GM12865 (cell line): ENCODE measurements at regions not wholly inside any gene's neighbourhood (a gene's known extent, or its start where the extent isn't known, plus 50 kb on each side); places are given as distances from the start of the nearest gene placed in this dataset.
"Not testable (repeated sequence)": the region's sequence is repeated elsewhere in the genome, so short reads cannot be mapped to it uniquely, and the experiment has no call there.

Source experiments
- DNase-seq: peaks from one replicate; pipeline ENCODE4 v3.0.0; 2010; ENCODE audit warnings: low read depth
- H3K4me3 ChIP-seq: 2 replicates; pipeline ENCODE4 v1.5.1; 2011; ENCODE audit warnings: mild to moderate bottlenecking, low read depth, low read length, control low read depth
- TF ChIP-seq, protein P1 (sequence below): IDR thresholded peaks from 2 replicates; pipeline ENCODE4 v1.5.1; 2011; ENCODE audit warnings: low read length, control low read depth, low read depth, inconsistent platforms; ENCODE audit not compliant: insufficient read depth; ENCODE audit errors: missing control alignments

- no peak for DNase-seq
- H3K4me3 ChIP-seq: no peak overlapping the region
- TF ChIP-seq, protein P1, sequence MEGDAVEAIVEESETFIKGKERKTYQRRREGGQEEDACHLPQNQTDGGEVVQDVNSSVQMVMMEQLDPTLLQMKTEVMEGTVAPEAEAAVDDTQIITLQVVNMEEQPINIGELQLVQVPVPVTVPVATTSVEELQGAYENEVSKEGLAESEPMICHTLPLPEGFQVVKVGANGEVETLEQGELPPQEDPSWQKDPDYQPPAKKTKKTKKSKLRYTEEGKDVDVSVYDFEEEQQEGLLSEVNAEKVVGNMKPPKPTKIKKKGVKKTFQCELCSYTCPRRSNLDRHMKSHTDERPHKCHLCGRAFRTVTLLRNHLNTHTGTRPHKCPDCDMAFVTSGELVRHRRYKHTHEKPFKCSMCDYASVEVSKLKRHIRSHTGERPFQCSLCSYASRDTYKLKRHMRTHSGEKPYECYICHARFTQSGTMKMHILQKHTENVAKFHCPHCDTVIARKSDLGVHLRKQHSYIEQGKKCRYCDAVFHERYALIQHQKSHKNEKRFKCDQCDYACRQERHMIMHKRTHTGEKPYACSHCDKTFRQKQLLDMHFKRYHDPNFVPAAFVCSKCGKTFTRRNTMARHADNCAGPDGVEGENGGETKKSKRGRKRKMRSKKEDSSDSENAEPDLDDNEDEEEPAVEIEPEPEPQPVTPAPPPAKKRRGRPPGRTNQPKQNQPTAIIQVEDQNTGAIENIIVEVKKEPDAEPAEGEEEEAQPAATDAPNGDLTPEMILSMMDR: no peak
Observed at GRCh38 chr2:236644067-236644466, 74.4 kb downstream of the ACKR3 start.

GRCh38 chr2:236644502-236644911, 74.9 kb downstream of the ACKR3 start:
- DNase-seq: no peak
- TF ChIP-seq, protein P1: no peak
- no peak overlapping the region for H3K4me3 ChIP-seq

DNA sequence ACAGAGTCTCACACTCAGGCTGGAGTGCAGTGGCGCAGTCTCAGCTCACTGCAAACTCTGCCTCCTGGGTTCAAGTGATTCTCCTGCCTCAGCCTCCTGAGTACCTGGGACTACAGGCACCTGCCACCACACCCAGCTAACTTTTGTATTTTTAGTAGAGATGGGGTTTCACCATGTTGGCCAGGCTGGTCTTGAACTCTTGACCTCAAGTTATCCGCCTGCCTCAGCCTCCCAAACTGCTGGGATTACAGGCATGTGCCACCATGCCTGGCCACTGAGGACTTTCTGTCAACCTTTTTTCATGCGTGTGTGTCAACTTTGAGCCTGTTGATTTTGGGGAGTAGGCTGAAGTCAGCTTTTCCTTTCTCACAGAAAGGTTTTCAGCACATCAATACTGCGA, 75.5 kb downstream of the ACKR3 start:
- not testable (repeated sequence) for DNase-seq, H3K4me3 ChIP-seq

- no peak for DNase-seq
- TF ChIP-seq, protein P1: no peak
- H3K4me3 ChIP-seq: no peak overlapping the region
Observed at GRCh38 chr2:236646441-236646840, 76.8 kb downstream of the ACKR3 start.

DNA sequence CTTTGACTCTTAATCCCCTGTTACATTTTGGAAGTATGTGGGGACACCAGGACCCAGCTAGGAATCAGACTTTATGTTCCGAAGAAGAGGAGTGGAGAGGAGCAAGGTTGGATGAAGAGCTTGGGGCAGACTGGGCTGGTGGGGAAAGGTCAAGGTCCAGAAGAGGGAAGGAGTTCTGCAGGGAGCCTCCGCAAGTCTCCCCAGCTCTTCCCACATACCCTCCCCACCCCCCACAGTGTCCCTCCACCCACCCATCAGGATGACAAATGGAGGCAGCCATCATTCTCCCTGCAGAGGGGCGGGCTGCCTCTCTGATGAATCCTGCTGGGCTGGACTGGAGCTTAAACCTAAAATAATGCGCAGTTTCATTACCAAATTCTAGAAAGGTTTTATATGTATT, 77.2 kb downstream of the ACKR3 start:
- H3K4me3 ChIP-seq: no peak overlapping the region
- TF ChIP-seq, protein P1: no peak
- no peak for DNase-seq

GRCh38 chr2:236647621-236648020, 78.0 kb downstream of the ACKR3 start:
- TF ChIP-seq, protein P1: no peak
- DNase-seq: no peak
- no peak overlapping the region for H3K4me3 ChIP-seq

GRCh38 chr2:236653863-236654262, 84.2 kb downstream of the ACKR3 start:
- H3K4me3 ChIP-seq: no peak overlapping the region
- no peak for DNase-seq
- TF ChIP-seq, protein P1: no peak
